Transverse colon (tissue), 3 donors: ENCODE measurements at regions not wholly inside any gene's neighbourhood (a gene's known extent, or its start where the extent isn't known, plus 50 kb on each side); places are given as distances from the start of the nearest gene placed in this dataset.

Source experiments
- CTCF ChIP-seq, 5 experiments: fragments of 200-600 bp in 3 of 5; fragments of 450-650 bp in 2 of 5; sonication (generic) in 3 of 5; IDR thresholded peaks; 1 replicate in 2 of 5; 2 replicates in 3 of 5; pipeline ENCODE4 v1.5.1; 2016 to 2017; ENCODE audit warnings: antibody characterized with exemption in 5 of 5, inconsistent platforms in 3 of 5, mild to moderate bottlenecking in 2 of 5, moderate library complexity in 1 of 5
- POLR2A ChIP-seq: fragments of 450-650 bp; IDR thresholded peaks from one replicate; pipeline ENCODE4 v1.6.1; 2016; ENCODE audit warnings: antibody characterized with exemption, mild to moderate bottlenecking, moderate library complexity

- no peak for TF ChIP-seq CTCF (IDR thresholded peaks at IDR 0.05)
- no peak for TF ChIP-seq POLR2A
Measured at GRCh38 chr2:175400975-175401374, 219.5 kb upstream of the ATP5MC3 start.
